GM19240 (cell line): ENCODE measurements at regions not wholly inside any gene's neighbourhood (a gene's known extent, or its start where the extent isn't known, plus 50 kb on each side); places are given as distances from the start of the nearest gene placed in this dataset.
A peak's percentile ranks its signal among the peaks of the same experiment; 100 is the strongest.

Experiments used
- DNase-seq: peaks from one replicate; pipeline ENCODE4 v3.0.0; 2011; ENCODE audit warnings: low spot score; ENCODE audit not compliant: insufficient read length

GRCh38 chr4:123747016-123747415, 350.4 kb downstream of the SPRY1 start:
- no peak for DNase-seq

DNA sequence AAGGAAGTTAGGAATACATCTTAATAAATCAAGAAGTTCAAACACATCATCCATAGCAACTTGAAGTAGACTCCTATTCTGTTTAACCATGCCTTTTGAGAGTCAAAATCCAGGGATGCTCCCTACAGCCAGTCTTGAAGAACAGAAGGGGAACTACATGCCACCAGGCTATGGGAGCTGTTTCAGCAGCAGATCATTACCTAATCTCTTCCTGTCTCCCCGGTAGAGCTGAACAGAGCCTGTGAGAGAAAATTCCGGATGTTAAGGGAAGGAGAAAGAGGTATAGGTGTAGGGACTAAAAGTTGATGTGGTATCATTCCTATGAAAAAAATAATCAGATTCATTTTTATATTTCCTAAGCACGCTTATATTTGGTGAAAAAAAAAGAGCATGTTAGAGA, 352.2 kb downstream of the SPRY1 start:
- DNase-seq, result no peak

- DNase-seq, result no peak
Observed at GRCh38 chr4:123749383-123749782, 352.8 kb downstream of the SPRY1 start.

- DNase-seq, result no peak
Observed at GRCh38 chr4:123750044-123750443, 353.4 kb downstream of the SPRY1 start.

GRCh38 chr4:123755655-123756054, 359.1 kb downstream of the SPRY1 start:
- no peak for DNase-seq

DNA sequence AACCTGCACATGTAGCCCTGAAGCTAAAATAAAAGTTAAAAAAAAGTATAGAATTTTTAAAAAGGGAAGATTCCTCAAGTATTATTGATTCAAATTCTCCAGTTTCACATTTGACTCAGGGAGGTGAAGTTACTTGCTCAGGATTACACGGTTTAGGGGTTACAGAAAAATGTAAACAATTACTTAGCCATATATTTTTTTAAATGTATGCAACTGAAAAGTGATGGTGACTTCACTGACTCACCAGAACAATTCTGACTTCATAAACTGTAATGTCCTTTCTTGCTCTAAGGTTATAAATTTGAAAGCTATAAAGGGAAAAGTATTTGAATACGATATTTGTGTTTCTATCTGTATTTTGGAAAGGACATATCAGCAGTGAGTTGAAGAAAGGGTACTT, 371.2 kb downstream of the SPRY1 start:
- no peak for DNase-seq

- DNase-seq, result no peak
Observed at GRCh38 chr4:123770884-123771283, 374.3 kb downstream of the SPRY1 start.

DNA sequence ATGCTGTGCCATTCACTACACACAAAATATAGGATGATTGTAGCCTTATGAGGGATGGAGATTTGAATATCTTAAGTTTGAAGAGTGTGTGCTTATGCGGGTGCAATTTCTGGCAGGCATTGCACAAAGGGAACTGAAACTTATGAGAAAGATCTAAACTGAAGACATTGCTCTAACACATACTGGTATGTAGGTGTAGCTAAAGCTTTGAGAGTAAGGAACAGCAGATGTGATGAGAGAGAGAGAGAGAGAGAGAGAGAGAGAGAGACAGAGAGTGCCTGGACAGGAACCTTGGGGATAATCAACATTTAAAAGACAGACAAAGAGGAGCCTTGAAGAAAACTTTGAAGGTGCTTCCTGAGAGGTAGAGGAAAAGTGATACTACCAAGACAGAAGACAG, 379.7 kb downstream of the SPRY1 start:
- DNase-seq, result peak; percentile 2

DNA sequence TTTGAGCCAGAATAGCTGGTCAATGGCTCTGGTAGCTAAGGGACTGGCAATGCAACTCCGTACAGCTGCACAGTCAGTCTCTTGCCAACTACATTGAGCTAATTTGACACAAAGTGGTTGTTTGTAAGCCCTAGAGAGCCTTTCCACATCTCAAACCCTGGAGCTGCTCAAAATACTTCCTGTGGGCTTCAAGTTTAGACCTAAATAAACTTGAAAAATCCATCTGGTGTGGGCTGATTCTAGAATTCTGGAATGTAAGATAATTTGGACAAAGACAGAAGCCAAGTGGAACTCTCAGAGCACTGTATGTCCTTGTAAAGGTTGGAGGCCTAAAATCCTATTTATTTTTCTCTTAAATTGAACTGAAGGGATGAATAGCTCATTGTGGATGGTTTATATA, 380.8 kb downstream of the SPRY1 start:
- DNase-seq, result no peak

DNA sequence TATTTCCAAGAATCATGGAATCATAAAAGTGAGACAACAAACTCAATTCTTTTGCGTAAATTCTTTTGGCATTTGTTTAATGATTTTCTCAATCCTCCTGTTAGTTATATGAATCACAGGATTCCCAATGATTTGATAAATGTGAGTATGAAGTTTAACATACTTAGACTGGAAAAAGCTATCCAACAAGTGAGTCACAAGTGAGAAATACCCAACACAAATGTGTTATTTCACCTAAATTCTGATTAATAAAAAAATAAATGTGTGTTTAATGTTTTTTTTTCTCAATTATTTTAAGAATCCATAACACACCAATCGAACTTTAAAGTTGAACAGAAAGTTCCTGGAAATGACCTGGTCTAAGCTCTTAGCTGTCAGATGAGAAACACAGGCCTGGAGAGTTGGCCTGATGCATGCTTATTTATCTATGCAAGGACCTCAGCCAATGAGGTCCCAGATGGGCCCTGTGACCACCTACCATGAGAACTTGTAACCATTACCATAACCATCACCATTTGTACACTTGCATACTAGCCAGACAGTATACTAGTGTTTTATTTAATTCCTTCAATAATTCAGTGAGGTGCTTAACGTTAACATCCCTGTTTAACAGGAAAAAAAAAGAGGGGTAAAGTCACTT, 386.7 kb downstream of the SPRY1 start:
- DNase-seq, result no peak

- DNase-seq, result no peak
Observed at GRCh38 chr4:123783921-123784320, 387.3 kb downstream of the SPRY1 start.

GRCh38 chr4:123784626-123785025, 388.0 kb downstream of the SPRY1 start:
- DNase-seq, result no peak

- DNase-seq, result no peak
Observed at GRCh38 chr4:123785538-123785937, 388.9 kb downstream of the SPRY1 start.

GRCh38 chr4:123786163-123786915, 389.7 kb downstream of the SPRY1 start:
- no peak for DNase-seq

GRCh38 chr4:123786920-123787319, 390.3 kb downstream of the SPRY1 start:
- no peak for DNase-seq

GRCh38 chr4:123787512-123788080, 391.0 kb downstream of the SPRY1 start:
- DNase-seq, result no peak

DNA sequence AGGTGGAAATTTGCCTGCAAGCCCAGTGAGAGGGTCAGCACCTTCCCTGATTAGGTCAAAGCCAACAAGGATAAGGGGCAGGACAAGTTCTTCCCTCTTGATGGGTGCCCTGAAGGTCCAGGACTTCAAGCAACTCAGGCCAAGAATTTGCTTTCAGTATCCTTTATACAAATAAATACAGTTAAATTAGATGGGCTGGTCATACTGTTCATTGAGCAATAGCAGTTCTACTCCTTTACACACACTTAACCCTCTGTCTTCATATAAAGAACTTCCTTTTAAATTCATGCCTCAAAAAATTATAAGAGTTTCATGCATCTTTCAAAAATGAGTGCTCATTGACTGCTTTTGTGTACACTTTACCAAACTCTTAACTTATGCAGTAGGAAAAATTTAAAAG, 392.0 kb downstream of the SPRY1 start:
- no peak for DNase-seq

GRCh38 chr4:123790681-123791080, 394.1 kb downstream of the SPRY1 start:
- DNase-seq, result no peak

DNA sequence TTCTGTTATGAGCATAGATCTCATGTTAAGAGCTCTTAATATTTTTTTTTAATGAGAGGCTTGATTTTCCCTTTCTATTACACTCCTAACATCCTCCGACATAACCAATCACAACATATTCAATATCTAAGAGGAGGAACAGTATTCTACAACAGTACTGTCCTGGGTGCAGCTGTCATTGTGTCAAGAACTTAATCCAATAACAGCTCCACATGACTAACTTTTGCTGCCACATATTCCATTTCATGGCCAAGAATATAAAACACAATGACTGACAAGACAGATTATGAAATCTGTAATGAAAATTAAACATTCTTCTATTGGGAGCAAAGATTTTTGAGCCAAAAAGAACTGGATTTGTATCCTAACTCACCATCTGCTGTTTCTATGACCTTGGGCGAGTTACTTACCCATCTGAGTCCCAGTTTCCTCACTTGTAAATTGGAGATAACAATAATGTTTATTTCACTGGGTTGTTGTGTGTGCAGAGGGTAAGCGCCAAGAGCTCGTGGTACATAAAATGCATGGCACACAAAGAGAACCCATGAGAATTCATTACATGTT, 405.6 kb downstream of the SPRY1 start:
- no peak for DNase-seq

- no peak for DNase-seq
Observed at GRCh38 chr4:123802933-123803332, 406.3 kb downstream of the SPRY1 start.

DNA sequence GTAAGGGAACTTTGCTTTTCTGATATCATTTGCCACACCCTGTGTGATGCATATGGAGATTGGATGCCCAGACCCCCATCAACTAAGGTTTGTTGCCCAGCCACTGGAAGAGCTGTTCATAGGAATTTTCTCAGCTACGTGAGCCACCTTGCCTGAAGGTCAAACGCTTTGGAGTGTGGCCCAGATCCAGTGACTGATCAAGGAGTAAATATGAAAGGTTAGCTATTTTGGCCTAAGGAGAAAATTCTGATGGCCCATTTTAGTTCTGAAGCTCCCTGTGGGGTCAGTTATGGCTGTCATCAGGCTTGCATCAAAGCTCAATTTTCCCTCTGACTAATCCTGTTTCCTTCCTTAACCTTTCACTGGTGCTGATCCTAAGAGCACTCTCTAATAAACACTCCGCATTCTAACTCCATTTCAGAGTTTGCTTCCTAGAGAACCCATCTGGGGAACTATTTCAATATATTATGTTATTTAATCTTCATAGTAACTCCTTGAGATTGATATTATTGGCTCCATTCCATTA, 407.7 kb downstream of the SPRY1 start:
- no peak for DNase-seq

GRCh38 chr4:123806056-123806455, 409.5 kb downstream of the SPRY1 start:
- no peak for DNase-seq
